Endothelial cell of umbilical vein (primary cell): ENCODE measurements at regions not wholly inside any gene's neighbourhood (a gene's known extent, or its start where the extent isn't known, plus 50 kb on each side); places are given as distances from the start of the nearest gene placed in this dataset.

Experiments
- BruUV-seq: library from RNA; stranded (reverse); fragments of 400-500 nt; replicated peaks from 2 replicates; lab custom pipeline; 2021; lab: Mats Ljungman, UMichigan
- CTCF ChIA-PET: fragments of 300-600, 350-600 bp; sonication (Branson Sonifier 250); formaldehyde crosslinking; loops from one replicate; lab custom pipeline; 2021; ENCODE audit warnings: antibody characterized with exemption, inconsistent platforms; lab: Charles Lee
- POLR2A ChIA-PET: fragments of 300-600, 350-600 bp; sonication (Branson Sonifier 250); formaldehyde crosslinking; loops from one replicate; lab custom pipeline; 2021; ENCODE audit warnings: antibody characterized with exemption, inconsistent platforms; lab: Charles Lee
- DNase-seq: peaks from one replicate; pipeline ENCODE4 v3.0.0-alpha.2; 2011; ENCODE audit warnings: low read depth, low spot score
- FAIRE-seq: peaks from 2 replicates; lab custom pipeline; 2011; peaks lifted over from hg19 to GRCh38; lab: Jason Lieb, UNC
- H2AFZ ChIP-seq: 2 replicates; pipeline ENCODE4 v1.6.0; 2012; ENCODE audit warnings: low read depth, low read length, control low read depth, inconsistent platforms
- H3K27ac ChIP-seq: 2 replicates; pipeline ENCODE4 v1.5.1; 2011; ENCODE audit warnings: low read depth, mild to moderate bottlenecking, control low read depth, low read length, moderate library complexity; ENCODE audit not compliant: insufficient read depth
- H3K27me3 ChIP-seq, 2 experiments: 2 replicates each; pipeline versions ENCODE4 v1.6.0 to v1.6.1; 2011; ENCODE audit warnings: low read length in 2 of 2, mixed read lengths in 1 of 2; ENCODE audit not compliant: control insufficient read depth in 2 of 2, insufficient read depth in 2 of 2
- H3K36me3 ChIP-seq, 2 experiments: 2 replicates in 1 of 2; 3 replicates in 1 of 2; pipeline ENCODE4 v1.5.1; 2011; ENCODE audit warnings: low read length in 2 of 2, mild to moderate bottlenecking in 1 of 2, moderate library complexity in 1 of 2; ENCODE audit not compliant: control insufficient read depth in 2 of 2, insufficient read depth in 2 of 2; ENCODE audit errors: extremely low read depth in 1 of 2
- H3K4me1 ChIP-seq: 3 replicates; pipeline ENCODE4 v1.5.1; 2011; ENCODE audit warnings: mild to moderate bottlenecking, low read length; ENCODE audit not compliant: control insufficient read depth, insufficient read depth; ENCODE audit errors: extremely low read depth
- H3K4me2 ChIP-seq: 2 replicates; pipeline ENCODE4 v1.6.1; 2011; ENCODE audit warnings: low read length, control low read depth, mixed read lengths; ENCODE audit not compliant: insufficient read depth
- H3K4me3 ChIP-seq, 3 experiments: fragments of 200-600 bp in 1 of 3; sonication (generic), shearing (Covaris generic) in 1 of 3; replicated peaks in 1 of 3; 2 replicates each; pipeline ENCODE4 v1.5.1; 2011 to 2016; ENCODE audit warnings: control low read depth in 3 of 3, low read length in 3 of 3, mild to moderate bottlenecking in 2 of 3, inconsistent platforms in 1 of 3, low read depth in 1 of 3, moderate library complexity in 1 of 3; ENCODE audit not compliant: insufficient read depth in 1 of 3
- H3K79me2 ChIP-seq: 2 replicates; pipeline ENCODE4 v1.6.0; 2012; ENCODE audit warnings: low read length, inconsistent platforms; ENCODE audit not compliant: control insufficient read depth, insufficient read depth
- H3K9ac ChIP-seq: replicated peaks from 2 replicates; pipeline ENCODE3; 2011; ENCODE audit warnings: low read length, control low read depth; ENCODE audit not compliant: insufficient read depth; ENCODE audit errors: extremely low read depth
- H3K9me1 ChIP-seq: replicated peaks from 3 replicates; pipeline ENCODE4 v1.6.0; 2011; ENCODE audit warnings: mild to moderate bottlenecking, low read length; ENCODE audit not compliant: control insufficient read depth, insufficient read depth; ENCODE audit errors: extremely low read depth
- H3K9me3 ChIP-seq: replicated peaks from 2 replicates; pipeline ENCODE4 v1.5.1; 2012; ENCODE audit warnings: low read length, inconsistent platforms; ENCODE audit not compliant: control insufficient read depth, insufficient read depth
- H4K20me1 ChIP-seq: replicated peaks from 2 replicates; pipeline ENCODE3; 2011; ENCODE audit warnings: mild to moderate bottlenecking, low read length; ENCODE audit not compliant: control insufficient read depth, insufficient read depth; ENCODE audit errors: extremely low read depth
- CTCF ChIP-seq, 2 donors: IDR thresholded peaks; 1 replicate in 1 of 2; 2 replicates in 1 of 2; pipeline ENCODE4 v1.5.1; 2011; ENCODE audit warnings: low read length in 2 of 2, mild to moderate bottlenecking in 2 of 2, moderate library complexity in 2 of 2, control low read depth in 1 of 2, inconsistent platforms in 1 of 2, low read depth in 1 of 2; ENCODE audit not compliant: insufficient read depth in 1 of 2; ENCODE audit errors: extremely low read depth in 1 of 2
- EZH2 ChIP-seq: IDR thresholded peaks from 2 replicates; pipeline ENCODE4 v1.6.1; 2012; ENCODE audit warnings: borderline replicate concordance, low read depth, mild to moderate bottlenecking, moderate library complexity, low read length, inconsistent platforms; ENCODE audit not compliant: severe bottlenecking
- FOS ChIP-seq: IDR thresholded peaks from 2 replicates; pipeline ENCODE4 v1.6.1; 2011; ENCODE audit warnings: mild to moderate bottlenecking, low read length, moderate library complexity, borderline replicate concordance; ENCODE audit not compliant: insufficient read depth
- GATA2 ChIP-seq: IDR thresholded peaks from 2 replicates; pipeline ENCODE4 v1.7.0; 2011; ENCODE audit warnings: low read depth, mild to moderate bottlenecking, moderate library complexity, mixed read lengths, low read length; ENCODE audit not compliant: insufficient read length, insufficient read depth
- JUN ChIP-seq: IDR thresholded peaks from 2 replicates; pipeline ENCODE4 v1.6.1; 2011; ENCODE audit warnings: borderline replicate concordance, low read depth; ENCODE audit not compliant: insufficient read length, insufficient read depth
- MAX ChIP-seq: IDR thresholded peaks from 2 replicates; pipeline ENCODE4 v1.6.1; 2011; ENCODE audit not compliant: insufficient read depth, insufficient read length
- MYC ChIP-seq: IDR thresholded peaks from one replicate; pipeline ENCODE4 v1.6.1; 2011; ENCODE audit warnings: mild to moderate bottlenecking, low read depth, low read length
- POLR2A ChIP-seq: IDR thresholded peaks from 2 replicates; pipeline ENCODE4 v1.6.1; 2012; ENCODE audit warnings: low read depth, mild to moderate bottlenecking, control low read depth, low read length
- POLR2AphosphoS5 ChIP-seq: IDR thresholded peaks from 2 replicates; pipeline ENCODE4 v1.6.1; 2012; ENCODE audit warnings: low read depth, mild to moderate bottlenecking, control low read depth, low read length, moderate library complexity; ENCODE audit not compliant: insufficient read depth
- dilution Hi-C: fragments of 300-500 bp; cut with MboI; formaldehyde crosslinking; loops from one replicate; pipeline ENCODE4 v1.15.0; 2019; ENCODE audit warnings: low sequenced_read_pairs; ENCODE audit not compliant: extremely low pct_ligation_motif_present
- intact Hi-C: fragments of 100-400 bp; cut with micrococcal nuclease; formaldehyde crosslinking; loops from one replicate; pipeline ENCODE4 v1.10.0; 2022

GRCh38 chr3:95352471-95352870 is 1289.6 kb downstream of the NSUN3 start:
- H3K27ac ChIP-seq, result no peak overlapping the region
- no peak overlapping the region for H3K4me3 ChIP-seq
- no peak overlapping the region for H2AFZ ChIP-seq
- no peaks in the 10 kb centered on the region for H3K27me3 ChIP-seq
- no peaks in the 10 kb centered on the region for H3K9me1 ChIP-seq
- TF ChIP-seq MAX (no peak), FOS (no peak), POLR2A (no peak), EZH2 (no peak), GATA2 (no peak), MYC (no peak), POLR2AphosphoS5 (no peak), JUN (no peak), CTCF (IDR thresholded peaks at IDR 0.05; ENCODE audit: extremely low read depth in 1 of 2, insufficient read depth in 1 of 2, low read depth in 1 of 2, low read length in 2 of 2) (no peak)
- BruUV-seq, result no TSS peak
- dilution Hi-C loops, result no loop called here
- no peaks in the 10 kb centered on the region for H3K79me2 ChIP-seq
- H3K4me1 ChIP-seq, result no peaks in the 10 kb centered on the region
- DNase-seq (no peak), FAIRE-seq (no peak)
- no peak overlapping the region for H3K9ac ChIP-seq
- H3K9me3 ChIP-seq, result peaks cover 2% of the 10 kb centered on the region
- intact Hi-C loops, result no loop called here
- no peak overlapping the region for H3K4me2 ChIP-seq
- no peaks in the 10 kb centered on the region for H3K36me3 ChIP-seq
- ChIA-PET CTCF (no interaction called here), POLR2A (no interaction called here)
- no peaks in the 10 kb centered on the region for H4K20me1 ChIP-seq
